Renal cortical epithelial cell (primary cell): ENCODE measurements at regions not wholly inside any gene's neighbourhood (a gene's known extent, or its start where the extent isn't known, plus 50 kb on each side); places are given as distances from the start of the nearest gene placed in this dataset.

Experiments
- DNase-seq: peaks from one replicate; pipeline ENCODE4 v3.0.0-alpha.2; 2011; ENCODE audit warnings: low read depth

GRCh38 chr4:178037459-178038214 lies 595.4 kb upstream of the AGA start:
- DNase-seq, result no peak

DNA sequence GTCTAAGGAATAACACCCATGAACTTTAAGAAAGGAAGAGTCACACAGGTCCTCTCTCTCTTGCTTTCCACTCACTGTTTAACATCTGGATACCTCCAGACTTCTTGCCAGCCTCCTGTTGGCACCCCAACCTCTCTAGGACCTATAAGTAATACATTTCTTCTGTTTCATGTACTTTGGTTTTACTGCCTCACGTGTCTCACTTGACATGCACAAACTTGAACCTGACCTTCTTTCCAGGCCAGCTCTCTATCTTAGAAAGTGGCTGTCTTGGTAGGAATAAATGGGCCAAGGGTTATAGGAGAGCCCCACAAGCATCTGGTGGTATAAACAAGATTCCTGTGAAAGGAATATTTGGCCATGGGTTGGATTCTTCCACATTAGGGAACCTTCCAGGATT lies 614.8 kb upstream of the AGA start:
- DNase-seq, result no peak

GRCh38 chr4:178063568-178063967 lies 621.3 kb upstream of the AGA start:
- DNase-seq, result no peak

DNA sequence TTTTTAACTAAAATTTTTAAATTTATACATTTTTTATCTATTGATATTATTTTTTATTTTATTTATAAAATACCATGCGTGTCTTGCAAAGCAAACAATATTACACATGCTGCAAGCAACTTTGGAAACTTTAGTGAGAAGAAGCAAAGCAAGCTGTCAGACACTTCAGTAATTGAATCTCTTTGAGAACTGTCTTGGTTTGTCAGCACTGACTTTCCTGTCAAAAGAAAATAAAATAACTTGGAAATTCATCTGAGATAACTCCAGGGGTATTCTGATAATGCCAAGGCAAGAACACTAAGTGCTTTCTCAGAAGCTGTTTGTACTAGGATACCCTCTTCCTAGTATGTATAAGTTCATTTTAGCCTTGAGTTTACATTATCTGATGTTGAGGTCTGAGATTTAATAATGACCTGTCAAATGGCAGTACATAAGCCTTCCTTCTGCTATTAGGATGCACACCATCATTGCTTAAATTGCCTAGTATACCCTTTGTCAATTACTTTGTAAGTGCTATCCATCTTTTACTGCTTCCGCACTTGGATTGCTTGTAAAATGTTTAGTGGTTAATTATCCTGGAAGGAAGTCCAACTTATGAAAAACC lies 624.2 kb upstream of the AGA start:
- DNase-seq, result no peak

DNA sequence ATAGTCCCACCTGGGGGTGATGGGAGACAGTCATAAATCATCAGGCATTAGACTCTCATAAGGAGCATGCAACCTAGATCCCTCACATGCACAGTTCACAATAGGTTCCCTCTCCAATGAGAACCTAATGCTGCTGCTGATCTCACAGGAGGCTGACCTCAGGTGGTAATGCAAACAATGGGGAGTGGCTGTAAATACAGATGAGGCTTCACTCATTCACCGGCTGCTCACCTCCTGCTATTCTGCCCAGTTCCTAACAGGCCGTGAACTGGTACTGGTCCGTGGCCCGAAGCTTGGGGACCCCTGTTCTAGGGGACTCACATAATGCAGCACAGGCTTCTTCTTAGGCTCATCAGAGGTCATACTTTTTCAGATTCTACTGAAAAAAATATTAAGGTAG lies 625.9 kb upstream of the AGA start:
- no peak for DNase-seq

DNA sequence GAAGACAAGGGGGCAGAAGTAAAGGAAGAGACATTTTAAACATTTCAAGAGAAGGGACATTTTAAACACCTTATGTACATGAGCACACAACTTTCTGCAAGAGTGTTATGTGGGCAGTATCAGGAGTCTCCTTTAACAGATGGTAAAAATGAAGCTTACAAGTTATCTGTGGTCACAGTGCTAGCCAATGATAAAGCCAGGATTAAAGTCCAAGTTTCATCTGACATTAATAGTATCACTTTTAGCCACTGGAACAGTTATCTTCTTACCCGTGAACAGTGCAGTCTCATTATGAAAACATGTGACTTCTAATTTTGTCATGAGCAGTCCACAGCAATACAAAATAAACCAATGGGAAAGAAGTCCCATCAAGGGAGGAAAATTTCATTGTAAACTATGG lies 627.9 kb upstream of the AGA start:
- DNase-seq, result no peak

DNA sequence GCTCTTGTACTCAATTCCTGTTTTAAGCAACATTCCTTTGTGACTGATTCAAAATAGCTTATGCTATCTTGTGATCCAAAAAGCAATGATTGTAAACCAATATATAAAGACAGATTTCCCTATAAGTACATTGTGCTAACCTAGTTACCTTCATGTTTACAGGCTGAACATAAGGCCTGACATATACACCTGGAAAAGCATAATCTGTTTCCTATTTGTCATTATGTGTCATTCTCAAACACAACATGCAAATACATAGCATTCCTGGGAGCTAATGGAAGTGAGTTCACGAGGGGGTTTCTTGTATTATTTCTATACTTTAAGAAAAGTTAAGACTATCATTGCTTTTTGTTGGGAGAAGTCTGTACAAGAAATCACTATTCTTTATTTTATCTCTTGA lies 638.1 kb upstream of the AGA start:
- no peak for DNase-seq

- DNase-seq, result no peak
These were observed 638.9 kb upstream of the AGA start for GRCh38 chr4:178081176-178081575.

- no peak for DNase-seq
These were observed 639.7 kb upstream of the AGA start for GRCh38 chr4:178081896-178082295.

GRCh38 chr4:178082906-178083305 lies 640.7 kb upstream of the AGA start:
- no peak for DNase-seq

DNA sequence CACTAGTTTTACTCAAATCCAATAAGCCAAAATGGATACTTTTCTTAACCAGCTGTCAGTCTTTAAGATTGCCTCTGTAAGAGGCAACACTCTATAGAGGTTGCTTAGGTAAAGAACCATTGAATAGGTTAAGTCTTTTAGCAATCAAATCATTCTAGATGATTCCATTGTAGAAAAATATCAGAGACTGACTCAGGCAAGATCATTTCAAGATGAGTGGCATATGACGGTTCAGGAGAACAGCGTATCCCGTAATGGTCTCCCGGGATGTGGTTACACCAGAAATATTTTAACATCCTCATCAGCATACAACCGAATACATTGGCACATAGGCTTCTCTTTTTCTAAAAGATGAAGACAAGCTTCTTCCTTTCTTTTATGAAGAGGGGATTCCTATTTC lies 641.7 kb upstream of the AGA start:
- DNase-seq, result no peak

GRCh38 chr4:178086320-178086719 lies 644.1 kb upstream of the AGA start:
- peak; percentile 19 for DNase-seq

DNA sequence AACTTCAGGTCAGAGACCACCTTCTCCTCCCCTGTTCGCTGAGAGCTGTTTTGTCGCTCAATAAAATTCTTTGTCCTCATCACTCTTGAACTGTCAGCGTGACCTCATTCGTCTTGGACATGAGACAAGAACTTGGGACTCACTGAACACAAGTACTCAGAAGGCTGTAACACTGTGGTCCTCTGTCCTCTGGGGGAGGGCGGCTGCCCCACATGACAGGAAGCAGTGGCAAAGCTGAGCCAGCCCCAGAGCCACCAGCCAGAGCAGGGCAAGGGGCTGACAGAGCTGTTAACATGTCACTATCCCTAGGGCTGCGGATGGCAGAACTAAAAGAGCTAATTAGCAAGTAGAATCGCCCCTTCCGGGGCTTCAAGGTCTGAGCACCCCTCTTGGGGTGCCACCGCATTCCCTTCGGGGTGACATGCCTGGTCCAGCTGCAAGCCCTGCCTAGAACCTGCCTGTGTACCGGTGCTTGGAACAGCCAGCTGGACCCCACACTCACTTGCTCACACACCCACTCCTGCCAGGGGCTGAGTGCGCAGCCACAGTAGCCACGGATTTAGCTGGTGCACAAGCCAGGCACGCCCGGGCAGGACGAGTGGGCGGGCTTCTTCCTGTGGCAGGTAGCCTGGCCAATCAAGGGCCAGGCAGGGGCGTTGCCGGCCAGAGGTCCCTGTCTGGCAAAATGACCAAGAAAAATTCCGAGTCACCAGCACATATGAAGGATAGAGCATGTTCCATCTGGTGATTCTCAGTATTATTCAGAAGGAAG lies 648.6 kb upstream of the AGA start:
- DNase-seq, result no peak

DNA sequence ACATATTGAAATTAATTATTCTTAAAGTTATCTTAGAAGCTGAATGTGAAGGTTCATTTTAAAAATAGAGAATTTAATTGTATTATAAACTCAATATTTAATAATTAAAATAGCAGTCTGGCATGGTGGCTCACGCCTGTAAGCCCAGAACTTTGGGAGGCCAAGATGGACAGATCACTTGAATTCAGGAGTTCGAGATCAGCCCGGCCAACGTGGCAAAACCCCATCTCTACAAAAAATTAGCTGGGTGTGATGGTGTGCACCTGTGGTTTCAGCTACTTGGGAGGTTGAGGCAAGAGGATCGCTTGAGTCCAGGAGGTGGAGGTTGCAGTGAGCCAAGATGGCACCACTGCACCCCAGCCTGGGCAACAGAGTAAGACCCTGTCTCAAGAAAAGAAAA lies 659.9 kb upstream of the AGA start:
- DNase-seq, result no peak

GRCh38 chr4:178105242-178105641 lies 663.0 kb upstream of the AGA start:
- no peak for DNase-seq

DNA sequence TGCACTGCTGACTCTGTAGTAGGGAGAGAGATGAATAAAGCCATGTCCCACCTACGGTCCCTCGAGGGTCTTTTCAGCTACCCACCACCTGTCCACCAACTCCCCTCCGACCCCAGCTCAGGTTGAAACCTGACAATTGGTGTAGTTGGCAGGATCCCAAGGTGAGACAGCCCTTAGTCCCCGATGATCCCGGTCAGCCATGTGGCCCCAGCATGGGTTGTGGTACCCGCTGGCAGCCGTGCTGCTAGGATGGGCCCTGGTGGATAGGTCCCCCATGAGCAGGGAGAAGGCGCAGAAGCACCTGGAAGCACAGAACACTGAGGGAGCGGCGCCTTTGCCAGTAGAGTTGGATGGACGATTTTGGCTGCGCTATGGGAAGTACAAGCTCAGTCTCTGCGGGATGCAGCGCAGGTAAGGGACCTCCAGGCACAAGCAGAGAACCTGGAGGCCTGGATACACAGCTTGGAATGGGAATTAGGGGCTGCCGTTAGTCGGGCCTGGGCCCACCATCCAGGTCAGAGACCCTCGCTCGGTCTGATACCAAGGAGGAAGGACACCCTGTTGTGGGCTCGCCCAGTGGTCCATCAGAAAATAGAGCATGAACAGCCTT lies 694.6 kb upstream of the AGA start:
- DNase-seq, result no peak

DNA sequence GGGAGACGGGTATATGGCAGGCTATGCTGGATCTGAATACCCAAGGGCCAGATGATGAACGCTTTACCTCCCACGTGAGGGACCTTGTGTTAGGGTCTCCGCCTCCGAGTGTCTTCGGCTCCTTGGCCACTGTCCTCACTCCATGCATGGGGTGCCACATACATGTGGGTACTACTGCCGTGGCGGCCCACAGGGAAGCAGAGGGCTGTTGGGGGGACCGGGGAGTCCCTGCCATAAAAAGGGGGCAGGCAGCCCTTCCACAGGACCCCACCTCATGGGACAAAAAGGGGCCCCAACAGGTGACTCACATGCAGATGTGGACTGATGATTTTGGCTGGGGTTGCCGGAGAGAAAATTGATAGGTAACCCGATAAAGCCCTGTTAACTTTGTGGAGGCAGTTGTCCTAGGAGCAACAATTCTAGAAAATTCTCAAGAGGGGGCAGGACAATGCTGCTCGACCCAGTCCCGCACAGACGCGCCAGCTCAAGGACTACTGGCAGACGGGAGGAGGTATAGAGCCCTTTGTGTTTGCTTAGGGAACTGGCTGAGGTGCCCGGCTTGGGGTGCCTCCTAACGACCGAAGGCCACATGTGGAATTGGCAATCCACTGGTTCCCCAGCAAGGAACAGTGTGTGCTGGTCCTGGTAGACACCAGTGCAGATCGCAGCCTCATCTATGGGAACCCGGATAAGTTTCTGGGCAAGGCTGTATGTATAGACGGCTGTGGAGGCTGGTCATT lies 695.7 kb upstream of the AGA start:
- no peak for DNase-seq

- DNase-seq, result no peak
These were observed 696.3 kb upstream of the AGA start for GRCh38 chr4:178138491-178138890.

DNA sequence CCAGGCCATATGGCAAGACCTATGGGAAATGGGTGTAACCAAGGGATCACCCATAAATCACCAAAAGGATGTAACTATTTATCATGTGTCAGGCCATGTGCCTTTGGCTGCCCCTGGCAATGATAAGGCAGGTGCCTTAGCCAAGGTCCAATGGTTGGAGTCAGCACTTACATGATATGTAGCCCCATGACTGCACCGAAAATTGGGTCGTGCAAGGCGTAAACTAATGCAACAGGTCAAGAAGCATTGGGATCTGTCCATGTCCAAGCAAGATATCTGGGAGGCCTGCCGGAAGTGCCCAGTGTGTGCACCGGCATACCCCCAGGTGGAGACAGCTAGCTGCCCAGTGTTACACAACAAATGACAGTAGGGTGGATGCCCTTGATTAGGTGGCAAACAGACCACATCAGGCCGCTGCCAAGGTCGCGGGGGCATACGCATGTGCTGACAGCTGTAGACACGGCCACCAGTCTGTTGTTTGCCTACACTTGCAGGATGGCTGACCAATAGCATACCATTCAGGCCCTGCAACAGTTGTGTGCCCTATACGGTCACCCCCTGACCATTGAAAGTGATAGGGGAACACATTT lies 698.2 kb upstream of the AGA start:
- DNase-seq, result no peak

GRCh38 chr4:178142724-178143123 lies 700.5 kb upstream of the AGA start:
- no peak for DNase-seq

DNA sequence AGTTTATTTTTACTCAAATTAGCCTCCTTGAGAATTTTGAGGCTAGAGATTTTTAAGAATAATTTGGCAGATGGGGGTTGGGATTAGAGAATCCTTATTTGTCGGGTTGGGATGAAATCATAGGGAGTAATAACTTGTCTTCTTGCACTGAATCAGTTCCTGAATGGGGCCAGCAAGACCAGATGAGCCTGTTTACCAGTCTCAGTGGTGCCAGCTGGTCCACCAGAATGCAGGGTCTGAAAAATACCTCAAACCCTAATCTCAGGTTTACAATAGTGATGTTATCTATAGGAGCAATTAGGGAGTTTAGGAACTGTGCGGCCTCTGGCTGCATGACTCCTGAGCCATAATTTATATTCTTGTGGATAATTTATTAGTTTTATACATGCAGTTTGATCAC lies 705.9 kb upstream of the AGA start:
- DNase-seq, result no peak
